ENCODE measurements at regions not wholly inside any gene's neighbourhood (a gene's known extent, or its start where the extent isn't known, plus 50 kb on each side); places are given as distances from the start of the nearest gene placed in this dataset.

GRCh38 chr7:45342236-45342635 lies 184.6 kb downstream of the RAMP3 start:
- Histone ChIP-seq H3K27ac (ENCODE audit: low read depth, low read length) (no peak overlapping the region), H2AFZ (ENCODE audit: low read depth, low read length, poor library complexity, severe bottlenecking) (no peak overlapping the region), H4K20me1 (ENCODE audit: insufficient read depth) (no peaks in the 10 kb centered on the region), H3K9ac (ENCODE audit: low read length) (no peak overlapping the region), H3K4me1 (ENCODE audit: control insufficient read depth in 1 of 2, insufficient read depth in 2 of 2, low read length in 2 of 2) (no peaks in the 10 kb centered on the region), H3K9me2 (ENCODE audit: insufficient read depth) (no peaks in the 10 kb centered on the region), H3K27me3 (ENCODE audit: insufficient read depth, low read length) (peaks cover 49% of the 10 kb centered on the region), H3K4me2 (ENCODE audit: low read length) (no peak overlapping the region), H3K36me3 (ENCODE audit: control insufficient read depth in 1 of 2, insufficient read depth in 2 of 2, low read length in 2 of 2) (no peaks in the 10 kb centered on the region), H3K79me2 (ENCODE audit: insufficient read depth, low read length) (no peaks in the 10 kb centered on the region), H3K4me3 (replicated peaks in 1 of 2; ENCODE audit: low read depth in 1 of 2, low read length in 2 of 2) (no peak overlapping the region), H3K9me3 (ENCODE audit: control insufficient read depth in 1 of 2, insufficient read depth in 1 of 2, low read depth in 1 of 2, low read length in 2 of 2) (no peaks in the 10 kb centered on the region)
- ChIA-PET RAD21 (ENCODE audit: low non-redundant PET in 1 of 2, low total read pairs in 2 of 2, uncharacterized antibody in 2 of 2, unreplicated experiment in 2 of 2) (no interaction called here), CTCF (no interaction called here), POLR2A (no interaction called here)
- ATAC-seq (no peak), DNase-seq (ENCODE audit: low read depth, low spot score) (no peak)
- no TSS peak for BruUV-seq (replicated peaks)
- intact Hi-C loops (cut with micrococcal nuclease), result no loop called here
- TF ChIP-seq ZNF274 (IDR thresholded peaks at IDR 0.05; ENCODE audit: low read depth, low read length) (no peak), ZBTB33 (IDR thresholded peaks at IDR 0.05; ENCODE audit: extremely low read depth, insufficient replicate concordance, low read length) (no peak), ELF1 (IDR thresholded peaks at IDR 0.05; ENCODE audit: borderline replicate concordance, low read depth) (no peak), RAD21 (IDR thresholded peaks at IDR 0.05; ENCODE audit: low read depth) (no peak), CEBPB (IDR thresholded peaks at IDR 0.05; ENCODE audit: low read depth) (no peak), SRF (IDR thresholded peaks at IDR 0.05; ENCODE audit: low read depth) (no peak), FOSL1 (IDR thresholded peaks at IDR 0.05; ENCODE audit: low read depth) (no peak), JUND (IDR thresholded peaks at IDR 0.05) (no peak), MAX (IDR thresholded peaks at IDR 0.05) (no peak), POLR2AphosphoS5 (IDR thresholded peaks at IDR 0.05; ENCODE audit: low read depth, low read length) (no peak), SIN3A (IDR thresholded peaks at IDR 0.05; ENCODE audit: low read depth) (no peak), EZH2phosphoT487 (IDR thresholded peaks at IDR 0.05; ENCODE audit: borderline replicate concordance) (no peak), EGR1 (IDR thresholded peaks at IDR 0.05; ENCODE audit: low read depth) (no peak), ATF3 (IDR thresholded peaks at IDR 0.05) (no peak), POLR2A (IDR thresholded peaks at IDR 0.05; ENCODE audit: borderline replicate concordance, extremely low read depth, insufficient read depth, insufficient read length) (no peak), CBX3 (IDR thresholded peaks at IDR 0.05; ENCODE audit: low read depth) (no peak), EZH2 (IDR thresholded peaks at IDR 0.05) (no peak), YY1 (IDR thresholded peaks at IDR 0.05; ENCODE audit: extremely low read depth, insufficient replicate concordance, low read depth, low read length) (no peak), ZFX (IDR thresholded peaks at IDR 0.05) (no peak), TCF7L2 (IDR thresholded peaks at IDR 0.05; ENCODE audit: borderline replicate concordance, extremely low read depth, insufficient read depth, insufficient read length) (no peak)

All from HCT116 (cell line).